ENCODE measurements at regions not wholly inside any gene's neighbourhood (a gene's known extent, or its start where the extent isn't known, plus 50 kb on each side); places are given as distances from the start of the nearest gene placed in this dataset.

- no peak for DNase-seq (ENCODE audit: low read depth)
Measured at GRCh38 chrX:10047631-10048030, 80.5 kb downstream of the CLDN34 start.

GRCh38 chrX:10048076-10048475, 80.9 kb downstream of the CLDN34 start:
- DNase-seq (ENCODE audit: low read depth), result no peak

GRCh38 chrX:10048707-10049106, 81.5 kb downstream of the CLDN34 start:
- DNase-seq (ENCODE audit: low read depth), result no peak

GRCh38 chrX:10049236-10049635, 82.1 kb downstream of the CLDN34 start:
- DNase-seq (ENCODE audit: low read depth), result no peak

GRCh38 chrX:10050481-10050880, 83.3 kb downstream of the CLDN34 start:
- no peak for DNase-seq (ENCODE audit: low read depth)

GRCh38 chrX:10051866-10052480, 84.8 kb downstream of the CLDN34 start:
- DNase-seq (ENCODE audit: low read depth), result no peak

- no peak for DNase-seq (ENCODE audit: low read depth)
Measured at GRCh38 chrX:10052906-10053625, 85.9 kb downstream of the CLDN34 start.

GRCh38 chrX:10054396-10054795, 87.2 kb downstream of the CLDN34 start:
- DNase-seq (ENCODE audit: low read depth), result no peak

GRCh38 chrX:10055430-10055829, 88.3 kb downstream of the CLDN34 start:
- no peak for DNase-seq (ENCODE audit: low read depth)

- no peak for DNase-seq (ENCODE audit: low read depth)
Measured at GRCh38 chrX:10062352-10062751, 94.4 kb upstream of the CLCN4 start.

GRCh38 chrX:10062980-10063379, 93.8 kb upstream of the CLCN4 start:
- no peak for DNase-seq (ENCODE audit: low read depth)

GRCh38 chrX:10064736-10065135, 92.0 kb upstream of the CLCN4 start:
- no peak for DNase-seq (ENCODE audit: low read depth)

- DNase-seq (ENCODE audit: low read depth), result no peak
Measured at GRCh38 chrX:10070714-10071436, 85.9 kb upstream of the CLCN4 start.

GRCh38 chrX:10071451-10072144, 85.2 kb upstream of the CLCN4 start:
- DNase-seq (ENCODE audit: low read depth), result no peak

- no peak for DNase-seq (ENCODE audit: low read depth)
Measured at GRCh38 chrX:10072786-10073568, 83.8 kb upstream of the CLCN4 start.

GRCh38 chrX:10073671-10074070, 83.1 kb upstream of the CLCN4 start:
- DNase-seq (ENCODE audit: low read depth), result no peak

- no peak for DNase-seq (ENCODE audit: low read depth)
Measured at GRCh38 chrX:10074241-10074941, 82.4 kb upstream of the CLCN4 start.

- no peak for DNase-seq (ENCODE audit: low read depth)
Measured at GRCh38 chrX:10076765-10077164, 80.0 kb upstream of the CLCN4 start.

GRCh38 chrX:10077425-10078188, 79.2 kb upstream of the CLCN4 start:
- DNase-seq (ENCODE audit: low read depth), result no peak

- no peak for DNase-seq (ENCODE audit: low read depth)
Measured at GRCh38 chrX:10078266-10078665, 78.5 kb upstream of the CLCN4 start.
